ENCODE measurements at regions not wholly inside any gene's neighbourhood (a gene's known extent, or its start where the extent isn't known, plus 50 kb on each side); places are given as distances from the start of the nearest gene placed in this dataset.

DNA sequence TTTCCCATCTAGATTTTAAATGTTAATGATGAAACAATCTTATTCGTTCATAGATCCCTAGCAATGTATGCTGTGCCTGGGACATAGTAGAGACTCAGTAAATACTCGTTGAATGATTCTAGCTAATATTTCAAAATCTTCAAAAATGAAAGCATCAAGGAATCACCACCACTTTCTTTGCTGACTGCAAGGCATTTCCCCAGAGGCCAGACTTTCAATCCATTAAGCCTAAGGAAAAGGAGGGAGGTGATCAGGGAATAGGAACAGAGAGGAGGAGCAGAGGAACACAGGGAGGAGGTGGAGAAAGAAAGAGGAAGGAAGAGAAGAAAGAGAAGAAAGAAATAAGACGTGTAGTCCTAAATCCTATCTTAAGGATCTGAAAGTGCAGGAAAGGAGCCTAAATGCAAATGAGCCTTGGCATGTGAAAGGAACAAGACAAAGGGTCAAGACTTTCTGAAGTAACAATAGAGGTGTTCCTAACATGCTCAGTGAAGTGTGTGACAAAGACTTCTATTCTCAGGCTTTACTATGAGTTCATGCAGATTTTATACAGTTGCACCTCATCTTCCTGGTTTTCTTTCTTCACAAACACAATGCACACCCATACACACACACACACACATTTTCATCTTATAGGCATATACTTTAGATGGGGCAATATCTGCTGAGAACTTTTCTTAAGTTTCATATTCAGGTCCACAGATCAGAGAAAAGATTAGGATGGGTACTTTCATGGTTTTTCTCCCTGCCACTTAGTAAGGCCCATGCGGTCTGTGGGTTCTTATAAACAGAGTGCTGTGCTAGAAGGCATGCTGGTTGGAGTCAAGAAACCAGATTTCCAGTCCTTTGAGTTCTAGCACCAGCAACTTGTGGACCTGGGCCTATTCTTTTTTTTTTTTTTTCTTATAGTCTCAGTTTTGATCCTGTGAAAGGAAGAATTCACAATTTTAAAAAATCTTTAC is 512.2 kb upstream of the TNC start:
- no peak for DNase-seq

DNA sequence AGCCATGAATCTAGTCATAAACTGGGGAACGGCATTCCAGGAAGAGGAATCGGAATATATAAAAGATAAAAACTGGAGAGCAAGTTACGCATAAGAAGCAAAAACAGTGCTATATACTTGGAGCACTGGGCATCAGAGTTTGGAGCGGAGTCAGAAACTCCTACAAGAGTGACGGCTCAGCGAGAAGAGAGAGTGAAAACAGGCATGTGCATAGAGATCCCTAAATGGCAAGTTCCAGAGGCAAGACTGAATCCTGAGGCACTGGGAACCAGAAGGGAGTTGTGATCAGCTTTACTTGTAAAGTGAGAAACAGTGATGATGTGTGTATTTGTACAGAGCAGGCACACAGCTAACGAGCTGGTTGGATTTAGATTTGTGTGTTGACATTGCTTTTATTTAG is 514.4 kb upstream of the TNC start:
- no peak for DNase-seq

DNA sequence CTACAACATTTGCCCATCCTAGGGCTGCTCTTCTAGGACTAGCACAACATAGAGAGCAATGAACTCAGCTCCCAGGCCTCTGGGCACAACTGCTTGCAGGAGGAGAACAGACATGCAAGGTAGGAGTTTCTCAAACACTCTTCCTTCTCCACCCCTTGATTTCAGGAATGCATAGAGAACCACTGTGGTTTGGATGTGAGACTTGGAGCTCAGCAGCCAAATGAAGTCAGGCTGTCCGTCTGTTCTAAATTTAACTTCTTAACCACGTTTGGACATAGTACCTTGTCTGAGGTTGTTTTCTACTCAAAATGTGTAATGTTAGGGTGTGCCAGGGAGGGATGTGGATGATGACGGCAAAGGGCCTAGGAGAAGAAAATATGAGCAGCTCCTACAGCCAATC is 515.1 kb upstream of the TNC start:
- DNase-seq: no peak

DNA sequence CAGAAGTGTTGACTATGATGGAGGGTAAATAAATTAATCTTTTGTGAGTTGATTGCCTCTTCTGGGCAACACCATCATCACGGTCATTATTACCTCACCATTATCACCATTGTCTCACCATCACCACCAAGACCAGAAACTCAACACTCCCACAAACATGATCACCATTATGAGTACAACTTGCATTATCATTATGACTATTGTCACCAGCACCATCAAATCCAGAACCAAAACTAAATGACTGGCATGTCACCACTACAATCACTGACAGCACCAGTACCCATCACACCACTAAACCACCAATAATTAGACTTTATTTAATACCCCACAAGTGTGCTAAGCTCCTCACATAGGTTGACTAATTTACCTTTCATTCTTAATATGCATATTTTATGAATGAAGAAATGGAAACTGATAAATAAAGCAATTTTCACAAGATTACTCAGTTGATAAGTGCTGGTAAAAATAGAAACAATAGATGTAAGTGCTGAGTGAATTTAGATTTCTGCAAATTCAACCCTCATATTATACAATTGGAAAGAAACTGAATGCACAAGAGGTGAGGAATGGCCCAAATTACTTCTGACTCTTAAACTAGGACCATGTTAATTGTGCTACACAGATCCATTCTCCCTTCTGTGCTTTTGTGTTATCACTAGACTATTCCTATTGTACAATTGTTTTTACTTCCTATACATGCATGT is 517.8 kb upstream of the PAPPA start:
- no peak for DNase-seq

DNA sequence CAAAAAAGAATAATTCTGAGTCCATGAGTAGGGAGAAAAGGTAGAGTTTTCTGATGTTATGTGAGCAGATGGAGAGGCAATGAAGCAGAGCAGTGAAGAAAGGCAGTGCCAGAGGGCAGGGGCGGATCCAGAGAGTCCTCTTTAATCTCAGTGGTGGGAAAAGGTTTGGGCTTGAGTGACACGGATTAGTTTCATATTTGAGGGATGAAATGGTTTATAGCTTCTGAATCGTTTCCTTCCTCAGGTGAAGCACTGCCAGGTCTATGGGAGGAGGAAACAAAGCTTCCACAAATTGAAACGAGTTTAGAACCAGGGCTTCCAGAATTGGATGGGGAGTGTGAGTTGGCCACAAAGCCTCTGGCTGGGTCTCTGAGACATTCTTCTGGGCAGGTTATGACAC is 517.0 kb upstream of the PAPPA start:
- no peak for DNase-seq

DNA sequence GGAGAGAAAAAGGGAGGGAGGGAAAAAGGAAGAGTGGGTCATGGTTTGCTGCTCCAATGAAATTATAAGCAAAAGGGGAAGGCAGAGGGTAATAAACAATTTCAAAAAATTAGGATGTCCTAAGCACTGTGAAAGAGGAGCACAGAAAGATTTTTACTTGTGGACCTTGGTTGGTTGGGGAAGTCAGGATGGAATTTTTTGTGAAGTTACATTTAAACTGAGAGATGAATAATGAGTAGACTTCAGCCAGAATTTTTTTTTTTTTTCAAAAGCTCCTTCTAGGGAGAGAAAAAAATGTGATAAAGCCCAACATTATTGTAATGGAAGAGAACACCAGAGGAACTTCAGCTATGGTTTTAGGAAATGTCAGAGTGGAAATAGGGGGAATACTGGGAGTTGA is 515.9 kb upstream of the PAPPA start:
- no peak for DNase-seq

DNA sequence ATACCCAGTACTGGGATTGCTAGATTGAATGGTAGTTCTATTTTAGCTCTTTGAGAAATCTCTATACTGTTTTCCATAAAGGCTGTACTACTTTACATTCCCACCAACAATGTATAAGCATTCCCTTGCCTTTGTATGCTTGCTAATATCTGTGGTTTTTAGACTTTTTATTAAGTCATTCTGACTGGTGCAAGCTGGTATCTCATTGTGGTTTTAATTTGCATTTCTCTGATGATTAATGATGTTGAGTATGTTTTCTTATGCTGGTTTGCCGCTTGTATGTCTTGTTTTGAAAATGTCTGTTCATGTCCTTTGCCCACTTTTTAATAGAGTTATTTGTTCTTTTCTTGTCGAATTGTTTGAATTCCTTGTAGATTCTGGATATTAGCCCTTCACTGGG is 512.7 kb upstream of the PAPPA start:
- DNase-seq: no peak

DNA sequence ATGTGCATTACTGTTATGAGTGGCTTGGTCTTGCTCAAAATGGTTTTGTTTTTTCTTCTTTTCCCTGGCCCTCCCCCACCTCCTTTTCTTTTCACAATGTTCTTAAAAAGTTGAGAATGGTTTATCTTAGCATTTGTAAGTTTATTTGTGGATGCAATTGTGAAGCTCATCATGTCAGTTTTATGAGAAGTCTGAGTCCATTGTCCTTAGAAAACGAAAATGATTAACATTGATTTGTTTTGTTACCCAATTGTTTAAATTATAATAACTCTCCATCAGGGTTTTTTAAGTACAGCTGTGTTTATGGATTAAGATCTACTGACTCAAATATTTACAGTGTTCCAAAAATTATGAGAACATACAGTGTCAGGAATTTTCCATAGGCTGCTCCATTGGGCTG is 511.3 kb upstream of the PAPPA start:
- no peak for DNase-seq

DNA sequence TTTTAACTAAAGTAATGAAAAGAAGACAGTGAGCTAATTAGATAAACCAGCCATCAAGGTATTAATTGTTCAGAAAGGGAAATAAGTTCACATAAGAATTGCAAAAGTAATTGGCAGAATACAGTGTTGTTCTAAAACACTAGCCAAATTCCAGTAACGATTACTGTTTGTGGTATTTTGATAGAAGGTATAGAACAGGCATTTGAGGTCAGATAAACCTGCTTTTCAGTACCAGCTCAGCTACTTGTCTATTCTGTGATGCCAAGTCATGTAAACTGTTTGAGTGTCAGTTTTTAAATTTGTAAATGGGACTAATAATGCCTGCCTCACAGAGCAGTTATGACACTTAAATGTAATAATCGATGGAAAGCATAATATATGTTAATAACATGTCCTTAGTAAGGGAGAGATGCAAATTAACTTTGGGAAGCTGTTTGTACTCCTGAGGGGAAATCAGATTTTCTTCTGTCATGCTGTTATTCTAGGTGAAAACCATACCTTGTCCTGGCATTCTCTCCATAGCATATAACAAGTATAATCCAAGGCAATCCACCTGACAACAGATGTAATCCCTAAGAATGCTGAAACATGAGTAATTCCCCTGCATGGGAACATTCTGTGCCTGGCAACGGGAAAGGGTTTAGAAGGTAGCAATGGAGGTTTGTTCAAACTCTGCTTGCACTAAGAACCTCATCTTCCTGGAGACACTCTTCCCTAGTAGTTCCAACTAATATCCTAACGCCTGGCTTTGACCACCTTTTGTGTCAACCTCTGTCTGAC is 509.5 kb upstream of the PAPPA start:
- DNase-seq: no peak

DNA sequence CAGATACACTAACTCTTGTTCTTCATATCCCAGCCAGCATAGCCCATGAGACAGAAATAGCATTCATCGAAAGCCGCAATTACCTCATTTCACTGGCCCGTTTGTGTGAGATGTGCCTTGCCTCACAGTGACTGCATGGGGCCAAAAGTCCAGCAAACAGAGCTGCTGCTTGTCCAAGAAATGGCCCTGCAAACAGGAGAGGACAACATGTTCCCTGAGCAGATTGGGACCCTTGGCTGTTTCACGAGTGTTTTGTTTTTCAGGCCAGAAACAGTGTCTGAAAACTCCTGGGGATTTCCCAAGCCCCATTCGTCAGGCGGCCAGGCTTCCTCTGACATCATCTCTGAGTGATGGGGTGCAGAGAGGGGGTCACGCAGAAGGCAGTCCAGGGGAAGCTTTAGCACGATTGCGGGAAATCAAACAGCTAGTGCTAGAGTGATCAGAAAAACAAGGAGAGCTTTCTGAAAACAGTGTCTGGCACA is 503.6 kb upstream of the PAPPA start:
- no peak for DNase-seq

DNA sequence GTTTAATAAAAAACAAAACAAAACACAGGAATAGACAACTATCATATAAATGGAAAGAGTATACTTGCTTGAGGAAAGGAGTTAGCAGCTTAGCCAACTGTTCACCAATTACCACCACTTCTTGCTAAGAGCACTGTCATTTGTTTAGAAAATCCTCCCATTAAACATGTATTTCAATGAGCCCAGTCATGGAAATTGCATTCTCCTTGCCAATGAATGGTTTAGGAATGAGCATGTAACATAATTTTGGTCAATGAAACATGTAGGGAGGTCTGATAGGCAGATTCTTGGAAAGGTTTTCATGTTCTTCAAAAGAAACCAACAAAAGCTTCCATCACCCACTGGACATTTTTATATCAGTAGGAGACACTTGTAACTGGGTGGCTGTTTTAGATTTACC is 502.8 kb upstream of the PAPPA start:
- no peak for DNase-seq

DNA sequence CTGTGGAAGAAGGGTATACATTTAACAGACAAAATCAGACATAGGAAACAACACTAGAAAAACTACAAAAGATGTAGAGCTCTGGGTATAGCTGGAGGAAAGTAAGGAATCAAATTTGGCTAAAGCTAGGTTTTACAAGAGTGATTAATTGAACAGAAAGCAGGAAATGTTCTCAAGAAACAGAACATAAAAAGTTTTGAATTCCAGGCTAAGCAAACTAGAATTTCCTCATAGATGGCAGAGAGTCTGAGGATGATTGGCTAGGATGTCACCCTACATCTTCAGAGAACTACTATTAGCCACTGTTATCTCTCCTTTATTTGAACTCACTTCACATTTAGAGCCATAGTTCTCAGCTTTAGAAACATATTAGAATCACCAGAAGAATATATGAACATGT is 502.1 kb upstream of the PAPPA start:
- no peak for DNase-seq

DNA sequence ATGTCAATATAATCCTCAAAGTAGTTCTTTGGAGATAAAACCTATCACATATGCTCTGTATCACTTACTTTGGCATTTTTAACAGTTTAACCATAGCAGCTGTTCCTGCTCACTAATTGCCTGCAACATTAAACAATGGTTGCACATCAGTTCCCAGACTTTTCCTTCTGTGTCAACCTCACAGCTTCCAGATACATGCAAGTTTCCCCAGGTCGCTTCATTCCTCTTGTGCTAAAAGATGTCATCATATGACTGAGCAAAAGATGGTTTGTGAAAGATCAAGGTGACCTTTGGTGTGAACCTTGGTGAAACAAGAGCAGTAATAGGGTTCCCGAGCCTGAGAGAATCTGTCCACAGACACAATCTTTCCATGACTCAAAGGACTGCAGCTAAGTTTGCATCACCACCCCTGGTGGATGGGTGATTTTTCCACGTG is 500.4 kb upstream of the PAPPA start:
- no peak for DNase-seq

DNA sequence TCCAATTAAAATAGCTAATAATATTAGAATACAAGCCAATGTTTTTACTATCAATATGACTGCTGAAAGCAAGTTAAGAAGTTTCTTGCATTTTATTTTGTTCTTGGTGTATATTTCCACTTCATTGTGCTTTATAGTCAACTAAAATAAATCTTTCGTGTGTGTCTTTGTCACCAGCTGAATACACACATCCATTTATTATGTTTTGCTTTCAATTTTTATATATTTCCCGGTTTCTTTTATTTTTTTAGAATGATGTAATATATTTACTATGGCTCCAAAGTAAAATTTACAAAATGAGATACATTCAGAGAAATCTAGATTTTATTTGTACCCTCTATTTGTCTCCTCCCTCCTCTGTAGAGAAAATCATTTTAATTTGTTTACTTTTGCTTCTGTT is 495.9 kb upstream of the PAPPA start:
- no peak for DNase-seq

DNA sequence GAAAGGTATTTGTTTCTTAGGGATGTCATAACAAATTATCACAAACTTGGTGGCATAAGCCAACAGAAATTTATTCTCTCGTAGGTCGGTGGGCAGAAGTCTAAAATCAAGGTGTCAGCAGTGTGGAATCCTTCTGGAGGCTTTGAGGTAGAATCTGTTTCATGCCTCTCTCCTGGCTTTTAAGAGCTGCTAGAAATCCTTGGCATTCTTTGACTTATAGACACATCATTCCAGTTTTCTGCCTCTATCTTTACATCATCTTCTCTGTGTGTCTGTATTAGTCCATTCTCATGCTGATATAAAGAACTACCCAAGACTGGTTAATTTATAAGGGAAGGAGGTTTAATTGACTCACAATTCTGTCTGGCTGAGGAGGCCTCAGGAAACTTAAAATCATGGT is 488.1 kb upstream of the PAPPA start:
- no peak for DNase-seq

DNA sequence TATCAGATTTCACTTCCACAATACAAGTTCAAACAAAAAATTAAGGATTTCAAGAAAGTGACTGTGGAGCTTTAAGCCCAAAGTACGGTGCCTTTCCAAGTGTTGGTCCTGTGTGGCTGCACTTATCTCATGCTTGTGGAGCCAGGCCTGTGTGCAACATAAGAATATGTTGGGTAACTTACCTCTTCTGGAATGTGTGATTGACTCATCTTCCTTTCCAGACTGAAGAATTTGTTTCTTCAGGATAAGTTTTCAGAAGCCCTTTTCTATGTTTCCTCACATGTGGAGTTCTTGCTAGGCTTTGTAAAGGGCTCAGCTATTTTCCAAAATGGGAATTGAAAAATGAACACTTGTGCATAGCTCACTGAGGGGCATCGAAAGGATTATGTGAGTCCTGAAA is 485.1 kb upstream of the PAPPA start:
- DNase-seq: no peak

DNA sequence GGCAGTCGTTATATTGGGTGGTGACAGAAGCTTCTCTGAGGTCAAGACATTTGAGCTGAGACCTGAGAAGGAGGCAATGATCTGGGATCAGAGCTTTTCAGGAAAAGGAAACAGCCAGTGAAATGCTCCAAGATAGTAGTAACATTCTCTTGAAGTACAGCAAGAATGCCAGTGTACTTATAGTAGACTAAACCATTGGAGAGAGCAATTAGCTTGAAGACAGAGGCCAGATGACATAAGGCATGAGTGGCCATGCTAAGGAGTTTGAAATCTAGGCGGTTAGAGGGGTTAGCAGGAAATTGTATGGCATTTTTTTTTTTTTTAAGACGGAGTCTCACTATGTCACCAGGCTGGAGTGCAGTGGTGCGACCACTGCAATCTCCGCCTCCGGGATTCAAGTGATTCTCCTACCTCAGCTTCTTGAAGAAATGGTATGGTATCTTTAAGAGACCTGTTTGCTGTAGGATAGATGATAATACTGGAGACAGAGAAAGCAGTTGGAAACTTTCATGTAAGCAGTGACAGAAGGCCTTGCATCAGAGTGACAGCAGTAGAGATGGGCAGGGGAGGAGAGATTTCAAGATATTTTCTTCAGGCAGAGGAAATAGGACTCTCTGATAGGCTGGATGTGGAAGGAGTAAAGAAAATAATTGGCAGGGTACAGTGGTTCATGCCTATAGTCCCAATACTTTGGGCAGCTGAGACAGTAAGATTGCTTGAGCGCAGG is 482.2 kb upstream of the PAPPA start:
- DNase-seq: no peak

DNA sequence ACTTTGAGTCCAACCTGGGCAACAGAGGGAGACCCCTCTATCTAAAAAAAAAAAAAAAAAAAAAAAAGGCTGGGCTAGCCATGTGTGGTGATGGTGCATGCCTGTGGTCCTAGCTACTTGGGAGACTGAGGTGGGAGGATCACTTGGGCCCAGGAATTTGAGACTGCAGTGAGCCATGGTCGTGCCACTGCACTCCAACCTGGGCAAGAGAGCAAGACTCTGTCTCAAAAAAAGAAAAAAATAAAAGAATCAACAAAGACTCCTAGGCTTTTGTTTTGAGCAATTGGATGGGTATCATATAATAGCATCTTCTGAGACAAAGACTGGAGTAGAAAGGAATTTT is 481.7 kb upstream of the PAPPA start:
- no peak for DNase-seq

DNA sequence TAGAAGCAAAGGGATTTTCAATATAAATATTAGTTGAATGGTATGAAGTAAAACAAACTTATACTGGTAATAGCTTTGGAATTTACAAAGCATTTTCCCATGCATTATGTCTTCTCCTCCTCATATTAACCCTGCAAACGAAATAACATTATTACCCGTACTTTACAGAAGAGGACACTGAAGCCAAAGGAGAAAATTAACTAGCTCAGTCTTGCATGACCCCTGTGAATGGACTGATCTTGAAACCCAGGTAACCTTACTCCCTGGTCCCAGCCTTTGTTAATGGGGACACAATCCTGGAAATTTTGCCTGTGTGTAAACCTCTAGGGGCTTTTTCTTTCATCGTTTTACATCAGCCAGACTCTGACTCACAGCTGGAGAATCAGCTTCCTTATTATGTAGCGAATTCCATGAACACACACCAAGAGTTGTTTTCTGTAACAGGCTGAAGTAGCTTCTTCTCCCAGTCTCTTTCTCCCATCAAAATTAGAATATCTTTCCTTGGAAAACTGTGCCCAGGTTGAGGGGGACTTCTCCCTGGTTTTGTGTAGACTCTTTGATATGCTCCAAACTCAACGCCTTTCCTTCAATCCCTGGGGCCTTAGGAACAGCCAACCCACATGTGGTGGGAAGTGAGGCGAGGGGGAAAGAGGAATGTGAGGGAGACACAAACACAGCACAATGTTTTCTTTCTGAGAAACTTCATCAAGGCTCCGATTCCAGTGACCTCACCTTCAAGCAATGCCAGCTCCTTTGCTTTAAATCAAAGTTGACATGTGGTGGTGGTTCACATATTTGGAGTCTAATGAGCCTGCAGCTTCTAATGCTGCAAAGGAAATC is 480.9 kb upstream of the PAPPA start:
- peak; percentile 22 for DNase-seq

DNA sequence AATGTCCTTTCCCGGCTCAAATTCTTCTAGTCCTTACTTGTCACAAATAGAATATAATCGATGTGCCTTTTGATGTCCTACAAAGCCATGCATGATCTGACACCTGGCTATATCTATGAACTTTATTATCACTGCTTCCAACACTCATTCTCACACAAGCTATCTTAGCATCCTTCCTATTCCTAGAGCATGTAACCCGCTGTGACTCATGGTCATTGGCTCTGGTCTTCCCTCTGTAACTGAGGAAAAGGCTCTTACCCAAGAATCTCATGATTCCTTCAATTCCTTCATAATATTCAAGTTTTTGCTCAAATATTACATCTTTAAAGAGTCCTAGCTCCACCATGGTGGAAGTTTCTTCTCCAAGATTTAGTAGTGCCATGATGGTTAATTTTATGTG is 480.0 kb upstream of the PAPPA start:
- no peak for DNase-seq

DNA sequence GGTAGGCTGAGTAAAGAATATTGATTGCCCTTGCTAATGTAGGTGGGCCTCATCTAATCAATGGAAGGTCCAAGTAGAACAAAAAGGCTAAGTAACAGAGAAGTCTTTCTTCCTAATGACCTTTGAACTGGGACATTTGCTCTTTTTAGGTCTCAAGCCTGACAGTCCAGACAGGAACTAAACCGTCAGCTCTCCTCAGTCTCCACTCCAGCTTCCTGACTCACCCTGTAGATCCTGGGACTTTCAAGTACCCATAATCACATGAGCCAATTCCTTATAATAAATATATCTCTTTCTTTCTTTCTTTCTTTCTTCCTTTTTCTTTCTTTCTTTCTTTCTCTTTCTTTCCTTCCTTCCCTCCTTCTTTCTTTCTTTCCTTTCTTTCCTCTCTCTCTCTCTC is 479.5 kb upstream of the PAPPA start:
- DNase-seq: peak; percentile 15

DNA sequence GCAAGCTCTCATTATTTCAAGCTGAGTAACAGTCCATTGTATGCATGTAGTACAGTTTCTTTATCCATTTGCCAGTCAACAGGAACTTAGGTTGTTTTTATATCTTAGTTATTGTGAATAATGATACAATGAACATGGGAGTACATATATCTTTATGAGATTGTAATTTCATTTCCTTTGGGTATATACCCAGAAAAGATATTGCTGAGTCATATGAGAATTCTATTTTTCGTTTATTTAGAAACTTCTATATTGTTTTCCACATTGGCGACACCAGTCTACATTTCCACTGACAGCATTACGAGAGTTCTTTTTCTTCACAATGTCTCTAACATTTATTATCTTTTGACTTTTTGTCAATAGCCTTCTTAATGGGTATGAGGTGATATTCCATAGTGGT is 477.8 kb upstream of the PAPPA start:
- no peak for DNase-seq
